Gastroesophageal sphincter (tissue), 4 donors: ENCODE measurements at regions not wholly inside any gene's neighbourhood (a gene's known extent, or its start where the extent isn't known, plus 50 kb on each side); places are given as distances from the start of the nearest gene placed in this dataset.
"Not testable (repeated sequence)": the region's sequence is repeated elsewhere in the genome, so short reads cannot be mapped to it uniquely, and the experiment has no call there.

Experiments used
- ATAC-seq: fragments of 150-250 bp; one replicate; pipeline ENCODE4 v1.9.1; 2016; ENCODE audit warnings: mild to moderate bottlenecking, moderate library complexity
- H3K27ac ChIP-seq, 4 donors: fragments of 200-600 bp; sonication (generic) in 3 of 4; 1 replicate in 3 of 4; 2 replicates in 1 of 4; pipeline ENCODE4 v1.5.1; 2016 to 2019
- H3K27me3 ChIP-seq: fragments of 200-600 bp; sonication (generic); one replicate; pipeline ENCODE4 v1.5.1; 2019
- H3K36me3 ChIP-seq, 2 donors: fragments of 200-600 bp; sonication (generic); one replicate each; pipeline ENCODE4 v1.5.1; 2019; ENCODE audit warnings: control low read depth in 1 of 2
- H3K4me1 ChIP-seq, 3 donors: fragments of 200-600 bp; sonication (generic); 1 replicate in 2 of 3; 2 replicates in 1 of 3; pipeline ENCODE4 v1.5.1; 2016 to 2019; ENCODE audit warnings: control low read depth in 2 of 3
- H3K4me3 ChIP-seq, 2 donors: fragments of 200-600 bp; sonication (generic); one replicate each; pipeline ENCODE4 v1.5.1; 2019; ENCODE audit warnings: mild to moderate bottlenecking in 1 of 2, moderate library complexity in 1 of 2
- H3K9me3 ChIP-seq, 3 donors: fragments of 200-600 bp; sonication (generic); one replicate each; pipeline ENCODE4 v1.5.1; 2017 to 2019; ENCODE audit warnings: control low read depth in 2 of 3
- EP300 ChIP-seq: sonication (generic); formaldehyde crosslinking; IDR thresholded peaks from one replicate; pipeline ENCODE4 v1.6.1; 2017; ENCODE audit warnings: antibody characterized with exemption, mild to moderate bottlenecking
- POLR2A ChIP-seq, 2 donors: fragments of 450-650 bp; IDR thresholded peaks; one replicate each; pipeline ENCODE4 v1.6.1; 2017; ENCODE audit warnings: antibody characterized with exemption in 2 of 2, mild to moderate bottlenecking in 2 of 2, moderate library complexity in 1 of 2
- POLR2AphosphoS5 ChIP-seq: sonication (generic); formaldehyde crosslinking; IDR thresholded peaks from one replicate; pipeline ENCODE4 v1.6.1; 2017; ENCODE audit warnings: antibody characterized with exemption
- WGBS, 2 donors: methylation state at CpG; one replicate each; pipeline ENCODE4 v1.1.5; 2018; ENCODE audit warnings: low coverage in 1 of 2; 5-methylcytosine and 5-hydroxymethylcytosine counted together
- TF ChIP-seq, protein P1 (sequence below), 4 experiments: fragments of 200-600 bp in 2 of 4; fragments of 450-650 bp in 2 of 4; sonication (generic) in 1 of 4; IDR thresholded peaks; one replicate each; pipeline ENCODE4 v1.5.1; 2017 to 2019; ENCODE audit warnings: antibody characterized with exemption in 4 of 4, mild to moderate bottlenecking in 2 of 4, moderate library complexity in 2 of 4

DNA sequence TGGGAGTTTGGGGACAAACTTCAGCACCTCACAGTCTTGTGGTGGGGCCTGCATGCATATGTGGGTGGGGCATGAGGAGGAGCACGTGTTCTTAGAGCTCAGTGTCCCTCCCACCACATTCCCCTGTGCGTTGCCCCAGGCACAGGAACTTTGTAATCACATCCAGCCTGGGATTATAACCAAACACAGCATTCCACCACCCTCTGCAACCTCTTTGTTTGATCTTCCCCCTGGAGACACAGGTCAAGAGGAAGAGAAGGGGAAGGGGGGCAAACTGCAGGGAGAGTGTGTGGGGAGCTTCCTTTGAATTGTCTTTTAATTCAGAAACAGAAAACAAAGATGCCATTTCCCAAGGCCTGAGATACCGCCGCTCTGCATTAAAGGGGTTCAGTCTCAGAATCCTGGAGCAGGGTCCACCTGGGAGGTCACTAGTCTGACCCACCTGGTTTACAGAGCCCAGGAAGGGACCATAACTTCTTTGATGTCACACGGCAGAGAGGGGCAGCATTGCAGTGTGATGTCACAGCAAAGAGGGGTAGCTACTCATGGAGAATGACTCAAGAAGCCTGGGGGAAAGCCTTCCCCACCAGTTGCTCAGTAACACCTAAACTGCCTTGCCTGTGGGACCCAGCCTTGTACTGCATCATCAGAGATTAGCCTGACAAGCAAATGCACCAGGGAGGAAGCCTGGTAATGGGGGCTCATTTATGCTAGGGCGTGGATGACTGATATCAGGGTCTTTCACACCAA is 106.3 kb upstream of the RNU6-1 start:
- Histone ChIP-seq H3K36me3 (no peaks in the 10 kb centered on the region), H3K4me1 (peaks cover 0 to 35% (median 11%) of the 10 kb centered on the region in 3 donors), H3K9me3 (no peaks in the 10 kb centered on the region), H3K27ac (peak overlapping the region in 3 of 4 donors; percentile 25 to 82 (median 35)), H3K27me3 (no peaks in the 10 kb centered on the region), H3K4me3 (no peak overlapping the region)
- 80 to 90% methylated on average over 1 to 2 of the region's 6 CpGs for WGBS, 2 donors
- ATAC-seq: peak; percentile 20
- TF ChIP-seq POLR2A (IDR thresholded peaks at IDR 0.05): no peak
- TF ChIP-seq POLR2AphosphoS5: no peak
- TF ChIP-seq EP300: no peak
- TF ChIP-seq, protein P1, sequence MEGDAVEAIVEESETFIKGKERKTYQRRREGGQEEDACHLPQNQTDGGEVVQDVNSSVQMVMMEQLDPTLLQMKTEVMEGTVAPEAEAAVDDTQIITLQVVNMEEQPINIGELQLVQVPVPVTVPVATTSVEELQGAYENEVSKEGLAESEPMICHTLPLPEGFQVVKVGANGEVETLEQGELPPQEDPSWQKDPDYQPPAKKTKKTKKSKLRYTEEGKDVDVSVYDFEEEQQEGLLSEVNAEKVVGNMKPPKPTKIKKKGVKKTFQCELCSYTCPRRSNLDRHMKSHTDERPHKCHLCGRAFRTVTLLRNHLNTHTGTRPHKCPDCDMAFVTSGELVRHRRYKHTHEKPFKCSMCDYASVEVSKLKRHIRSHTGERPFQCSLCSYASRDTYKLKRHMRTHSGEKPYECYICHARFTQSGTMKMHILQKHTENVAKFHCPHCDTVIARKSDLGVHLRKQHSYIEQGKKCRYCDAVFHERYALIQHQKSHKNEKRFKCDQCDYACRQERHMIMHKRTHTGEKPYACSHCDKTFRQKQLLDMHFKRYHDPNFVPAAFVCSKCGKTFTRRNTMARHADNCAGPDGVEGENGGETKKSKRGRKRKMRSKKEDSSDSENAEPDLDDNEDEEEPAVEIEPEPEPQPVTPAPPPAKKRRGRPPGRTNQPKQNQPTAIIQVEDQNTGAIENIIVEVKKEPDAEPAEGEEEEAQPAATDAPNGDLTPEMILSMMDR (IDR thresholded peaks at IDR 0.05): no peak

DNA sequence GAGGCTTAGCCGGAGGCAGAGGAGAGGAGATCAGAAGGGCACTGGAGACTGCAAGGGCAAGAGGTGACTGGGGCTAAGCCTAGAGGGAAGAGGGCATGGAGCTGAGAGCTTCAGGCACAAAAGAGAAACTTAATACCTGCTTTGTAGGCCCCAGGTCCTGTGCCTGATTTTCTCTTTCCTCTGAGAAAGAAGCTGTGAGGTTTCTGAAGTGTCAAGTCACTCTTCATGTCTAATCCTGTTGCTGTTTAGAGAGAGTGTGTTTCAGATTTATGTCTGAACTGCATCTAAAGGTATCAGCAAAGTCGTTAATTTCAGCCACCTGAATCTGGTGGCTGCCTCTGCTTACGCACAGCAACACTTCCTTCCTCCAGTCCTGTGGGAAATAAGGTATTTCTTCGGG is 106.9 kb upstream of the RNU6-1 start:
- Histone ChIP-seq H3K27ac (peak overlapping the region in 3 of 4 donors; percentile 25 to 82 (median 35)), H3K36me3 (no peaks in the 10 kb centered on the region), H3K4me3 (no peak overlapping the region), H3K4me1 (peaks cover 0 to 35% (median 11%) of the 10 kb centered on the region in 3 donors), H3K27me3 (no peaks in the 10 kb centered on the region), H3K9me3 (no peaks in the 10 kb centered on the region)
- ATAC-seq: no peak
- TF ChIP-seq POLR2AphosphoS5 (no peak), POLR2A (IDR thresholded peaks at IDR 0.05) (no peak), EP300 (no peak)
- WGBS, 2 donors: 42 to 55% methylated on average over 3 of the region's 4 CpGs

DNA sequence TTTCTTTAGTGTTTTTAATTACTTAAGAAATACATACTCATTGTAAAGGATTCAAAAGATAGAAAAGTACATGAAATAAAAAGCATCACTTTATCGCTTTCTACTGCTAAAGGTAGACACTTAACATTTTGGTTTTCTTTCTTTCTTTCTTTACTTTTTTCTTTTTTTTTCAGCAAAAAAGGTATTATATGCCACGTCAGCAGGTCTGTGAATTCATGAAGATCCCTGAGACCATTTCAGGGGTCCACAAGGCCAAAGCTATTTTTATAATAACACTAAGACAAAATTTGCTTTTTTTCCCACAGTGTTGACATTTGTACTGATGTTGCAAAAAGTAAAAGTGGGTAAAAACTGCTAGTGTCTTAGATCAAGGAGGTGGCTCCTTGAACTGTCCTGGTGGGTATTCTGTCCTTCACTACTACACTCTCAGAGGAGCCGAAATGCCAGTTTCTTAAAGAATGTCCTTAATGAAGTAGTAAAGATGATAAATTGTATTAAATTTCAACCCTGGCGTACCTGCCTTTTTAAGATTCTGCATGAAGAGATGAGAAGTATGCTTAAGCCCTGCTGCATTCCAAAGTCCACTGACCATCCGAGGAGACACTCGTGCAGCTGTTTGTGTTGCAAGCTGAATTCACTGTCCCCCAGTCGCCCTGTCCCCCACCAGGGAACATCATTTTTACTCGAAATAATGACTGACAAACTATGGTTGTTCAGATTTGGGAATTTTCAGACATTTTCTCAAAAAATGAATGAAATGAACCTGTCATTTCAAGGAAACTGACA is 106.7 kb upstream of the PIAS1 start:
- TF ChIP-seq, protein P1 (IDR thresholded peaks at IDR 0.05): no peak
- TF ChIP-seq EP300 (no peak), POLR2AphosphoS5 (no peak), POLR2A (IDR thresholded peaks at IDR 0.05) (no peak)
- no peaks in the 10 kb centered on the region for H3K27me3 ChIP-seq
- H3K4me3 ChIP-seq: no peak overlapping the region
- WGBS, 2 donors: 73 to 85% methylated on average over 8 of the region's 8 CpGs
- H3K27ac ChIP-seq: peak overlapping the region in 1 of 4 donors; percentile 82
- no peaks in the 10 kb centered on the region for H3K9me3 ChIP-seq
- ATAC-seq: no peak
- H3K4me1 ChIP-seq: peaks cover 0 to 35% (median 11%) of the 10 kb centered on the region in 3 donors
- no peaks in the 10 kb centered on the region for H3K36me3 ChIP-seq

DNA sequence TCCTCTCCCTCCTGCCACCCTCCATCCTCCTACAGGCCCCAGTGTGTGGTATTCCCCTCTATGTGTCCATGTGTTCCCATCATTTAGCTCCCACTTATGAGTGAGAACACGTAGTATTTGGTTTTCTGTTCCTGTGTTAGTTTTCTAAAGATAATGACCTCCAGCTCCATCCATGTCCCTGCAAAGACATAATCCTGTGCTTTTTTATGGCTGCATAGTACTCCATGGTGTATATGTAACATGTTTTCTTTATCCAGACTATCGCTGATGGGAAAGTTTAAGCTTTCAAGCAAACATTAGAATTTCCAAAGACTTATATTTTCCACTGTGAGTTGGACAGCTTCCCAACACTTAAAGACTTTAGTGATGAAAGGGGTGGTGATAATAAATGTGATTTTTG is 105.9 kb upstream of the PIAS1 start:
- H3K4me1 ChIP-seq: peaks cover 0 to 35% (median 11%) of the 10 kb centered on the region in 3 donors
- WGBS, 2 donors: 92 to 100% methylated on average over 2 of the region's 2 CpGs
- no peaks in the 10 kb centered on the region for H3K27me3 ChIP-seq
- no peaks in the 10 kb centered on the region for H3K36me3 ChIP-seq
- no peak for TF ChIP-seq POLR2AphosphoS5
- TF ChIP-seq EP300: no peak
- no peak for TF ChIP-seq POLR2A (IDR thresholded peaks at IDR 0.05)
- TF ChIP-seq, protein P1 (IDR thresholded peaks at IDR 0.05): no peak
- ATAC-seq: no peak
- H3K4me3 ChIP-seq: no peak overlapping the region
- H3K27ac ChIP-seq: no peak overlapping the region
- H3K9me3 ChIP-seq: no peaks in the 10 kb centered on the region

DNA sequence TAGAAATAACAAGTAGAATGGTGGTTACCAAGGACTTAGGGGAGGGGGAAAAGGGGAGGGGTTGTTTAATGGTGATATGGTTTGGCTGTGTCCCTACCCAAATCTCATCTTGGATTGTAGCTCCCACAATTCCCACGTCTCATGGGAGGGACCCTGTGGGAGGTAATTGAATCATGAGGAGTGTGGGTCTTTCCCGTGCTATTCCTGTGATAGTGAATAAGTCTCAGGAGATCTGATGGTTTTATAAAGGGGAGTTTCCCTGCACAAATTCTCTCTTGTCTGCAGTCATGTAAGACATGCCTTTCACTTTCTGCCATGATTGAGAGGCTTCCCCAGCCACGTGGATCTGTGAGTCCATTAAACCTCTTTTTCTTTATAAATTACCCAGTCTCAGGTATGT is 102.9 kb upstream of the PIAS1 start:
- not testable (repeated sequence) for H3K27me3 ChIP-seq, H3K27ac ChIP-seq, H3K4me3 ChIP-seq, ATAC-seq, H3K9me3 ChIP-seq, H3K36me3 ChIP-seq
- peaks cover 0 to 18% (median 0%) of the 10 kb centered on the region in 3 donors for H3K4me1 ChIP-seq
- WGBS, 2 donors: 72 to 75% methylated on average over 3 of the region's 3 CpGs
